ENCODE measurements at regions not wholly inside any gene's neighbourhood (a gene's known extent, or its start where the extent isn't known, plus 50 kb on each side); places are given as distances from the start of the nearest gene placed in this dataset.

GRCh38 chr12:114741940-114742339 lies 58.0 kb upstream of the TBX3 start:
- DNase-seq (ENCODE audit: low spot score), result no peak

GRCh38 chr12:114740448-114740847 lies 56.5 kb upstream of the TBX3 start:
- no peak for DNase-seq (ENCODE audit: low spot score)

GRCh38 chr12:114738460-114739184 lies 54.6 kb upstream of the TBX3 start:
- no peak for DNase-seq (ENCODE audit: low spot score)

- DNase-seq (ENCODE audit: low spot score), result no peak
Observed at GRCh38 chr12:114735680-114736374, 51.9 kb upstream of the TBX3 start.

GRCh38 chr12:114735011-114735410 lies 51.0 kb upstream of the TBX3 start:
- DNase-seq (ENCODE audit: low spot score), result no peak

GRCh38 chr12:114733919-114734318 lies 49.9 kb upstream of the TBX3 start:
- no peak for DNase-seq (ENCODE audit: low spot score)
